OCI-LY1 (cell line): ENCODE measurements at regions not wholly inside any gene's neighbourhood (a gene's known extent, or its start where the extent isn't known, plus 50 kb on each side); places are given as distances from the start of the nearest gene placed in this dataset.
"Not testable (repeated sequence)": the region's sequence is repeated elsewhere in the genome, so short reads cannot be mapped to it uniquely, and the experiment has no call there.

ENCODE experiments used
- H2AFZ ChIP-seq: fragments of 200-600 bp; sonication (generic), shearing (Covaris generic); 2 replicates; pipeline ENCODE4 v1.6.0; 2014; ENCODE audit warnings: antibody characterized with exemption, mild to moderate bottlenecking, low read length
- H3F3A ChIP-seq: fragments of 200-600 bp; sonication (generic), shearing (Covaris generic); 2 replicates; pipeline ENCODE4 v1.6.0; 2014; ENCODE audit warnings: mild to moderate bottlenecking, antibody characterized with exemption, low read length, moderate library complexity; ENCODE audit not compliant: insufficient read depth
- H3K27ac ChIP-seq: fragments of 200-600 bp; sonication (generic); 2 replicates; pipeline ENCODE4 v1.5.1; 2014; ENCODE audit warnings: low read length, mixed run types, mild to moderate bottlenecking, low read depth; ENCODE audit not compliant: poor library complexity, severe bottlenecking
- H3K27me3 ChIP-seq: fragments of 200-600 bp; sonication (generic); 2 replicates; pipeline ENCODE4 v1.6.0; 2014; ENCODE audit warnings: antibody characterized with exemption, mild to moderate bottlenecking, low read length, moderate library complexity; ENCODE audit not compliant: insufficient read depth
- H3K36me3 ChIP-seq: fragments of 200-600 bp; sonication (generic); 2 replicates; pipeline ENCODE4 v1.6.1; 2014; ENCODE audit warnings: mild to moderate bottlenecking, antibody characterized with exemption, low read length, moderate library complexity, mixed read lengths; ENCODE audit not compliant: insufficient read depth
- H3K4me1 ChIP-seq: fragments of 200-600 bp; sonication (generic); 2 replicates; pipeline ENCODE4 v1.5.1; 2014; ENCODE audit warnings: mild to moderate bottlenecking, low read length, moderate library complexity; ENCODE audit not compliant: insufficient read depth, severe bottlenecking
- H3K4me2 ChIP-seq: fragments of 200-600 bp; sonication (generic), shearing (Covaris generic); 2 replicates; pipeline ENCODE4 v1.6.1; 2014; ENCODE audit warnings: low read length
- H3K4me3 ChIP-seq: fragments of 200-600 bp; sonication (generic); 2 replicates; pipeline ENCODE4 v1.5.1; 2014; ENCODE audit warnings: low read length, low read depth, mild to moderate bottlenecking, mixed read lengths; ENCODE audit not compliant: poor library complexity, severe bottlenecking
- H3K79me2 ChIP-seq: fragments of 200-600 bp; shearing (Covaris generic); 2 replicates; pipeline ENCODE4 v1.6.1; 2016; ENCODE audit warnings: mixed run types, low read length, mixed read lengths; ENCODE audit not compliant: insufficient read depth
- H3K9ac ChIP-seq: fragments of 200-600 bp; sonication (generic), shearing (Covaris generic); 2 replicates; pipeline ENCODE4 v1.6.1; 2014; ENCODE audit warnings: mild to moderate bottlenecking, low read length, mixed read lengths
- H3K9me2 ChIP-seq: fragments of 200-600 bp; sonication (generic), shearing (Covaris generic); 2 replicates; pipeline ENCODE4 v1.6.1; 2014; ENCODE audit warnings: low read depth, mild to moderate bottlenecking, low read length, mixed read lengths
- H3K9me3 ChIP-seq: fragments of 200-600 bp; shearing (Covaris generic); 2 replicates; pipeline ENCODE4 v1.6.1; 2014; ENCODE audit warnings: low read length, mixed read lengths
- H4K20me1 ChIP-seq: fragments of 200-600 bp; sonication (generic), shearing (Covaris generic); 2 replicates; pipeline ENCODE4 v1.6.0; 2016; ENCODE audit warnings: mild to moderate bottlenecking, low read length; ENCODE audit not compliant: insufficient read depth
- EZH2 ChIP-seq: fragments of 200-600 bp; sonication (generic), shearing (Covaris generic); IDR thresholded peaks from 2 replicates; pipeline ENCODE4 v1.8.0; 2017; ENCODE audit warnings: borderline replicate concordance, mixed run types, mild to moderate bottlenecking, antibody characterized with exemption, low read length, moderate library complexity, mixed read lengths
- TF ChIP-seq, protein P1 (sequence below): fragments of 200-600 bp; sonication (generic), shearing (Covaris generic); IDR thresholded peaks from 2 replicates; pipeline ENCODE4 v1.5.1; 2017; ENCODE audit warnings: mild to moderate bottlenecking, antibody characterized with exemption, low read length, moderate library complexity, mixed read lengths

DNA sequence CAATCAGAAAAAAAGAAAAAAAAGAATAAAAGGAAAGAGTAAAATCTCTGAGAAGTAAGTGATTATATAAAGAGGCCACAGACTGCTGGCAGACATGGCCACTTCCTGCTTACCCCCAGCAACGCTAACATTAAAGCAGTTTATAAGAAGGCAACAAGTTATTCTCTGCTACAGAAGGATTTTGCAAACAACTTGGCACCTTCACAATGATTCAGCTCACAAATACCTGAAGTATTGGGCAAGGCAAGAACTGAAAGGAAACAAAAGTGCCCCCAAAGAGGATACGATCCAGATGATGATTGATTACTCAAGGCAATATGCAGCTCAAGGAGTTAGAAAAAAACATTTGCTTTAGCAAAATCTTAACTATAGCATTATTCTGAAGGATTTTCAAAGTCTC, 718.8 kb downstream of the KLHL13 start:
- Histone ChIP-seq H3K4me3 (no peak overlapping the region), H3K79me2 (no peaks in the 10 kb centered on the region), H3K9ac (no peak overlapping the region), H3F3A (no peaks in the 10 kb centered on the region), H3K36me3 (no peaks in the 10 kb centered on the region), H2AFZ (no peak overlapping the region), H4K20me1 (no peaks in the 10 kb centered on the region), H3K27ac (no peak overlapping the region), H3K4me2 (no peak overlapping the region), H3K4me1 (no peaks in the 10 kb centered on the region), H3K27me3 (no peaks in the 10 kb centered on the region), H3K9me2 (no peaks in the 10 kb centered on the region), H3K9me3 (no peaks in the 10 kb centered on the region)
- TF ChIP-seq EZH2: no peak
- TF ChIP-seq, protein P1, sequence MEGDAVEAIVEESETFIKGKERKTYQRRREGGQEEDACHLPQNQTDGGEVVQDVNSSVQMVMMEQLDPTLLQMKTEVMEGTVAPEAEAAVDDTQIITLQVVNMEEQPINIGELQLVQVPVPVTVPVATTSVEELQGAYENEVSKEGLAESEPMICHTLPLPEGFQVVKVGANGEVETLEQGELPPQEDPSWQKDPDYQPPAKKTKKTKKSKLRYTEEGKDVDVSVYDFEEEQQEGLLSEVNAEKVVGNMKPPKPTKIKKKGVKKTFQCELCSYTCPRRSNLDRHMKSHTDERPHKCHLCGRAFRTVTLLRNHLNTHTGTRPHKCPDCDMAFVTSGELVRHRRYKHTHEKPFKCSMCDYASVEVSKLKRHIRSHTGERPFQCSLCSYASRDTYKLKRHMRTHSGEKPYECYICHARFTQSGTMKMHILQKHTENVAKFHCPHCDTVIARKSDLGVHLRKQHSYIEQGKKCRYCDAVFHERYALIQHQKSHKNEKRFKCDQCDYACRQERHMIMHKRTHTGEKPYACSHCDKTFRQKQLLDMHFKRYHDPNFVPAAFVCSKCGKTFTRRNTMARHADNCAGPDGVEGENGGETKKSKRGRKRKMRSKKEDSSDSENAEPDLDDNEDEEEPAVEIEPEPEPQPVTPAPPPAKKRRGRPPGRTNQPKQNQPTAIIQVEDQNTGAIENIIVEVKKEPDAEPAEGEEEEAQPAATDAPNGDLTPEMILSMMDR: no peak

DNA sequence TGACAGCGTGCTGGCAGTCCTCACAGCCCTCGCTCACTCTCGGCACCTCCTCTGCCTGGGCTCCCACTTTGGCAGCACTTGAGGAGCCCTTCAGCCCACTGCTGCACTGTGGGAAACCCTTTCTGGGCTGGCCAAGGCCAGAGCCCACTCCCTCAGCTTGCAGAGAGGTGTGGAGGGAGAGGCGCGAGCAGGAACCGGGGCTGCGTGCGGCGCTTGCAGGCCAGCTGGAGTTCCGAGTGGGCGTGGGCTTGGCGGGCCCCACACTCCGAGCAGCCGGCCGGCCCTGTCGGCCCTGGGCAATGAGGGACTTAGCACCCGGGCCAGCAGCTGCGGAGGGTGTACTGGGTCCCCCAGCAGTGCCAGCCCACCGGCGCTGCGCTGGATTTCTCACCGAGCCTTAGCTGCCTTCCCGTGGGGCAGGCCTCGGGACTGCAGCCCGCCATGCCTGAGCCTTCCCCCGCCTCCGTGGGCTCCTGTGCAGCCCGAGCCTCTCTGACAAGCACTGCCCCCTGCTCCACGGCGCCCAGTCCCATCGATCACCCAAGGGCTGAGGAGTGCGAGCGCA, 722.0 kb downstream of the KLHL13 start:
- not testable (repeated sequence) for H4K20me1 ChIP-seq, H3K4me2 ChIP-seq, H3K9me2 ChIP-seq, H3K4me3 ChIP-seq, H3K27me3 ChIP-seq, H3K79me2 ChIP-seq, H3K36me3 ChIP-seq, H3K9ac ChIP-seq, H2AFZ ChIP-seq, H3K9me3 ChIP-seq, H3K4me1 ChIP-seq, H3K27ac ChIP-seq, H3F3A ChIP-seq

DNA sequence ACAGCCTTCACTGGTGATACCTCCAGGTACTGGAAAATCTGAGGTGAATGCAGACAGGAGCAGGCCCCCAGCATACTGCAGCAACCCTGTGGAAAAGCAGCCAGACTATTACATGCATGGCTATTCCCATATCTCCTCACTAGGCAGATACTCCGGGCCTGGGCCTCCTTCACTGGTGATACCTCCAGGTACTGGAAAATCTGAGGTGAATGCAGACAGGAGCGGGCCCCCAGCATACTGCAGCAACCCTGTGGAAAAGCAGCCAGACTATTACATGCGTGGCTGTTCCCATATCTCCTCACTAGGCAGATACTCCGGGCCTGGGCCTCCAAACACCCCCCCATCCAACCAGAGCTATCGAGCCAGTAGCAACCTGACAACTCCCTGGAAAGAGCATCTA, 724.2 kb downstream of the KLHL13 start:
- H2AFZ ChIP-seq, H3K4me3 ChIP-seq, H3K79me2 ChIP-seq, H3K4me1 ChIP-seq, H3F3A ChIP-seq, H3K27ac ChIP-seq, H3K9me3 ChIP-seq, H3K36me3 ChIP-seq, H3K9ac ChIP-seq, H3K9me2 ChIP-seq, H3K4me2 ChIP-seq, H3K27me3 ChIP-seq, H4K20me1 ChIP-seq: not testable (repeated sequence)

DNA sequence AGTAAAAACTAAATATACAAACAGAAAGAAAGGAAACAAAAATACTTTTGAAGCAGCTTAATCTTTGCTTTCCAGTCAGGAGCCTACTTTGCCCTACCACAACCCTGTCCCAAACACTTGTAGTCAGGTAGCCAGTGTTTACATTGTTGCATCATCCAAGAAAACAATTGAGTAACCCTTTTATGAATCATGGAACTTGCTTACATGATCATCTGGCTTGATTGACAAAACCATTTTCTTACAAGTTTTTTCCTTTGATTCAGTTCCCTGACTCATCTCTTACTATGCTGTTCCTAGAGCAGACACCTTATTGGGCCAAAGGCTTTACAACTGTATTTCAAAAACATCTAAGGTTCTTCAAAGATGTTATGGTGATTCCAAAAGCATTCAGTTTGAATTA, 740.1 kb downstream of the KLHL13 start:
- no peak overlapping the region for H3K9ac ChIP-seq
- no peaks in the 10 kb centered on the region for H3K9me2 ChIP-seq
- H2AFZ ChIP-seq: no peak overlapping the region
- no peaks in the 10 kb centered on the region for H3F3A ChIP-seq
- H3K4me1 ChIP-seq: no peaks in the 10 kb centered on the region
- no peaks in the 10 kb centered on the region for H3K36me3 ChIP-seq
- no peaks in the 10 kb centered on the region for H3K9me3 ChIP-seq
- no peak overlapping the region for H3K27ac ChIP-seq
- H3K79me2 ChIP-seq: no peaks in the 10 kb centered on the region
- no peak overlapping the region for H3K4me3 ChIP-seq
- TF ChIP-seq, protein P1: no peak
- TF ChIP-seq EZH2: no peak
- no peak overlapping the region for H3K4me2 ChIP-seq
- no peaks in the 10 kb centered on the region for H4K20me1 ChIP-seq
- no peaks in the 10 kb centered on the region for H3K27me3 ChIP-seq
